ENCODE measurements at regions not wholly inside any gene's neighbourhood (a gene's known extent, or its start where the extent isn't known, plus 50 kb on each side); places are given as distances from the start of the nearest gene placed in this dataset.

DNA sequence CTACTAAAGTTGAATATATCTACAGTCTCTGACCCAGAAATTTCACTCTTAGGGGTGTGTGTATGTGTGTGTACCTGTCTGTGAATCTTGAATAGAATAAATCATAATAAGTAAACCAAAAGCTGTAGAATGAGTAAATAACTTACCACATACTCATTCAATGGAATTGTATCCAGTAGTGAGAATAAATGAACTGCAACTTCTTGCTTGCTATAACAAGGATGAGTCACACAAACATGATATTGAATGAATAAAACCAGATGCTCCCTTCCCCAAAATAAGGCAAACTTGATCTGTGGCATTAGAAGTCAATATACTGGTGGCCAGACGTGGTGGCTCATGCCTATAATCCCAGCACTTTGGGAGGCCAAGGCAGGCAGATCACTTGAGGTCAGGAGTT lies 259.8 kb upstream of the MON1B start:
- TF ChIP-seq EZH2phosphoT487 (IDR thresholded peaks at IDR 0.05; ENCODE audit: insufficient read depth, low read depth) = no peak
- TF ChIP-seq EZH2 (IDR thresholded peaks at IDR 0.05; ENCODE audit: insufficient read depth, poor library complexity, severe bottlenecking) = no peak
